OCI-LY1 (cell line): ENCODE measurements at regions not wholly inside any gene's neighbourhood (a gene's known extent, or its start where the extent isn't known, plus 50 kb on each side); places are given as distances from the start of the nearest gene placed in this dataset.

Source experiments
- EZH2 ChIP-seq: fragments of 200-600 bp; sonication (generic), shearing (Covaris generic); IDR thresholded peaks from 2 replicates; pipeline ENCODE4 v1.8.0; 2017; ENCODE audit warnings: borderline replicate concordance, mixed run types, mild to moderate bottlenecking, antibody characterized with exemption, low read length, moderate library complexity, mixed read lengths
- TF ChIP-seq, protein P1 (sequence below): fragments of 200-600 bp; sonication (generic), shearing (Covaris generic); IDR thresholded peaks from 2 replicates; pipeline ENCODE4 v1.5.1; 2017; ENCODE audit warnings: mild to moderate bottlenecking, antibody characterized with exemption, low read length, moderate library complexity, mixed read lengths

DNA sequence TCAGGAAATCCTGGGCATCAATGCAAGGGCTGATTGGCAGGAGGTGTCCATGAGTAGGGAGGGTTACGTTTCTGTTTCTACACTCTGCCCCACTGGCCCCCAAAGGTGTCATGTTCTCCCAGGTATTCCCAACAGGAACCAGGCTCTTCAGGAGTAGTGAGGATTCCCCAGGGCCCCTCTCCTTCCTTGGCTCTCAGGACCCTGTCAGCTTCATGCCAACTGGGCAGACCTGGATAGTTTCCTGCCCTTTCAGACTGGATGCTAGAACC is 480.6 kb upstream of the HS6ST1 start:
- TF ChIP-seq, protein P1, sequence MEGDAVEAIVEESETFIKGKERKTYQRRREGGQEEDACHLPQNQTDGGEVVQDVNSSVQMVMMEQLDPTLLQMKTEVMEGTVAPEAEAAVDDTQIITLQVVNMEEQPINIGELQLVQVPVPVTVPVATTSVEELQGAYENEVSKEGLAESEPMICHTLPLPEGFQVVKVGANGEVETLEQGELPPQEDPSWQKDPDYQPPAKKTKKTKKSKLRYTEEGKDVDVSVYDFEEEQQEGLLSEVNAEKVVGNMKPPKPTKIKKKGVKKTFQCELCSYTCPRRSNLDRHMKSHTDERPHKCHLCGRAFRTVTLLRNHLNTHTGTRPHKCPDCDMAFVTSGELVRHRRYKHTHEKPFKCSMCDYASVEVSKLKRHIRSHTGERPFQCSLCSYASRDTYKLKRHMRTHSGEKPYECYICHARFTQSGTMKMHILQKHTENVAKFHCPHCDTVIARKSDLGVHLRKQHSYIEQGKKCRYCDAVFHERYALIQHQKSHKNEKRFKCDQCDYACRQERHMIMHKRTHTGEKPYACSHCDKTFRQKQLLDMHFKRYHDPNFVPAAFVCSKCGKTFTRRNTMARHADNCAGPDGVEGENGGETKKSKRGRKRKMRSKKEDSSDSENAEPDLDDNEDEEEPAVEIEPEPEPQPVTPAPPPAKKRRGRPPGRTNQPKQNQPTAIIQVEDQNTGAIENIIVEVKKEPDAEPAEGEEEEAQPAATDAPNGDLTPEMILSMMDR = no peak
- TF ChIP-seq EZH2 = no peak
